ENCODE measurements at regions not wholly inside any gene's neighbourhood (a gene's known extent, or its start where the extent isn't known, plus 50 kb on each side); places are given as distances from the start of the nearest gene placed in this dataset.

- no peak overlapping the region for H3K4me3 Mint-ChIP-seq
- peaks cover 0 to 3% (median 0%) of the 10 kb centered on the region in 3 donors for H3K36me3 Mint-ChIP-seq
- H3K27ac Mint-ChIP-seq, result no peak overlapping the region
- H3K27me3 Mint-ChIP-seq (ENCODE audit: low read depth in 3 of 3), result peaks cover 0 to 3% (median 0%) of the 10 kb centered on the region in 3 donors
- no peaks in the 10 kb centered on the region for H3K4me1 Mint-ChIP-seq
- no peak for DNase-seq
- H3K9me3 Mint-ChIP-seq, result peaks cover 8 to 48% (median 19%) of the 10 kb centered on the region in 6 donors
These were observed 1282.6 kb downstream of the NCAM2 start for GRCh38 chr21:22280851-22281250.

- DNase-seq, result no peak
- Mint-ChIP-seq H3K27me3 (ENCODE audit: low read depth in 3 of 3) (peaks cover 0 to 2% (median 0%) of the 10 kb centered on the region in 3 donors), H3K27ac (no peak overlapping the region), H3K4me3 (no peak overlapping the region), H3K36me3 (peaks cover 0 to 4% (median 0%) of the 10 kb centered on the region in 3 donors), H3K9me3 (peaks cover 8 to 58% (median 34%) of the 10 kb centered on the region in 6 donors), H3K4me1 (no peaks in the 10 kb centered on the region)
These were observed 1290.8 kb downstream of the NCAM2 start for GRCh38 chr21:22288885-22289499.

- peaks cover 6 to 45% (median 23%) of the 10 kb centered on the region in 6 donors for H3K9me3 Mint-ChIP-seq
- H3K4me1 Mint-ChIP-seq, result no peaks in the 10 kb centered on the region
- H3K36me3 Mint-ChIP-seq, result peaks cover 0 to under 1% (median 0%) of the 10 kb centered on the region in 3 donors
- no peak for DNase-seq
- H3K27me3 Mint-ChIP-seq (ENCODE audit: low read depth in 3 of 3), result peaks cover 0 to 2% (median 0%) of the 10 kb centered on the region in 3 donors
- no peak overlapping the region for H3K27ac Mint-ChIP-seq
- no peak overlapping the region for H3K4me3 Mint-ChIP-seq
These were observed 1293.9 kb downstream of the NCAM2 start for GRCh38 chr21:22292144-22292543.

DNA sequence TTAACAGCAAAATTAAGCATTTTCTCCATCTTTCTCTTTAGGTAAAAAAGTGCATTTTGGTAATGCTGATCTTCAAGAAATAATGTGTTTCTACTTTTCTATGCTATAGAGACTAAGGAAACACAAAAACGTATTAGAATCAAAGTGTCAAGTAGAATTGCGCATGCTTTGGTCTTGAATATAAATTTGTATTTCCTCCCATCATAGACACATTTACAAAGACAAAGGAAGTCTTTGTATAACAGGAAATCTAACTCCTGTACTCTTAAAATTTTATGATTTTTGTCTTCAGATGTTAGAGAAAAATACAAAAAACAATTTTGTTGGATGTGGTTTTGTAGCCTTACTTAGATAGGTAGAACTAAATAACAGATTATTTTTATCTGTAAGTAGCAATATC is 1299.4 kb downstream of the NCAM2 start:
- no peak for DNase-seq
- no peak overlapping the region for H3K27ac Mint-ChIP-seq
- H3K4me3 Mint-ChIP-seq, result no peak overlapping the region

GRCh38 chr21:22311741-22312462 is 1313.7 kb downstream of the NCAM2 start:
- Mint-ChIP-seq H3K27me3 (ENCODE audit: low read depth in 3 of 3) (no peaks in the 10 kb centered on the region), H3K9me3 (peaks cover 5 to 40% (median 28%) of the 10 kb centered on the region in 6 donors), H3K27ac (no peak overlapping the region), H3K4me1 (no peaks in the 10 kb centered on the region), H3K36me3 (no peaks in the 10 kb centered on the region), H3K4me3 (no peak overlapping the region)
- DNase-seq, result no peak

More for the DNA sequence above, 1299.4 kb downstream of the NCAM2 start:
- peaks cover 0 to 4% (median 0%) of the 10 kb centered on the region in 3 donors for H3K36me3 Mint-ChIP-seq
- H3K4me1 Mint-ChIP-seq, result no peaks in the 10 kb centered on the region
- H3K9me3 Mint-ChIP-seq, result peaks cover 3 to 38% (median 19%) of the 10 kb centered on the region in 6 donors
- peaks cover 0 to 2% (median 0%) of the 10 kb centered on the region in 3 donors for H3K27me3 Mint-ChIP-seq (ENCODE audit: low read depth in 3 of 3)

- no peak overlapping the region for H3K4me3 Mint-ChIP-seq
- DNase-seq, result no peak
- peaks cover 5 to 49% (median 28%) of the 10 kb centered on the region in 6 donors for H3K9me3 Mint-ChIP-seq
- H3K36me3 Mint-ChIP-seq, result no peaks in the 10 kb centered on the region
- H3K4me1 Mint-ChIP-seq, result no peaks in the 10 kb centered on the region
- no peak overlapping the region for H3K27ac Mint-ChIP-seq
- H3K27me3 Mint-ChIP-seq (ENCODE audit: low read depth in 3 of 3), result no peaks in the 10 kb centered on the region
These were observed 1316.8 kb downstream of the NCAM2 start for GRCh38 chr21:22314963-22315362.

- Mint-ChIP-seq H3K9me3 (peaks cover 7 to 46% (median 17%) of the 10 kb centered on the region in 6 donors), H3K27ac (no peak overlapping the region), H3K36me3 (no peaks in the 10 kb centered on the region), H3K4me3 (no peak overlapping the region), H3K4me1 (no peaks in the 10 kb centered on the region), H3K27me3 (ENCODE audit: low read depth in 3 of 3) (no peaks in the 10 kb centered on the region)
- no peak for DNase-seq
These were observed 1321.2 kb downstream of the NCAM2 start for GRCh38 chr21:22319435-22319834.

DNA sequence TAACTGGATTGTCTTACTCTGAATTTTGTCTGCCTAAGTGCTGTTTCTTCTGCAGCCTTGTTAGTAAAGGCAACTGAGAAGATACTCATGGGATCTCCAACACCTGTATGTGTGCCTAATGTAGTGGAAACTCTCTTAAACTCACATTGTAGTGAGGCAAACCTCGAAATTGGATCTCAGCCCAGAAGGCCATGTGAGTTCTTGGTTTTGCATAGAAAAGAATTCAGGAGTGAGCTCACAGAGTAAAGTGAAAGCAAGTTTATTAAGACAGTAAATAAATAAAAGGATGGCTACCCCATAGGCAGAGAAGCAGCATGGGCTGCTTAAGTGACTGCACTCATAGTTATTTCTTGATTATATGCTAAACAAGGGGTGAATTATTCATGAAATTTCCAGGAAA is 1344.7 kb downstream of the NCAM2 start:
- H3K36me3 Mint-ChIP-seq, result peaks cover 0 to 10% (median 5%) of the 10 kb centered on the region in 3 donors
- no peak overlapping the region for H3K27ac Mint-ChIP-seq
- DNase-seq, result no peak
- H3K9me3 Mint-ChIP-seq, result peaks cover 13 to 79% (median 53%) of the 10 kb centered on the region in 6 donors
- H3K27me3 Mint-ChIP-seq (ENCODE audit: low read depth in 3 of 3), result peaks cover 0 to 3% (median 0%) of the 10 kb centered on the region in 3 donors
- no peak overlapping the region for H3K4me3 Mint-ChIP-seq
- no peaks in the 10 kb centered on the region for H3K4me1 Mint-ChIP-seq

- Mint-ChIP-seq H3K36me3 (peaks cover 0 to 13% (median 5%) of the 10 kb centered on the region in 3 donors), H3K27me3 (ENCODE audit: low read depth in 3 of 3) (peaks cover 0 to 3% (median 0%) of the 10 kb centered on the region in 3 donors), H3K4me3 (no peak overlapping the region), H3K9me3 (peaks cover 13 to 84% (median 53%) of the 10 kb centered on the region in 6 donors), H3K27ac (no peak overlapping the region), H3K4me1 (no peaks in the 10 kb centered on the region)
- DNase-seq, result no peak
These were observed 1345.1 kb downstream of the NCAM2 start for GRCh38 chr21:22343303-22343702.

DNA sequence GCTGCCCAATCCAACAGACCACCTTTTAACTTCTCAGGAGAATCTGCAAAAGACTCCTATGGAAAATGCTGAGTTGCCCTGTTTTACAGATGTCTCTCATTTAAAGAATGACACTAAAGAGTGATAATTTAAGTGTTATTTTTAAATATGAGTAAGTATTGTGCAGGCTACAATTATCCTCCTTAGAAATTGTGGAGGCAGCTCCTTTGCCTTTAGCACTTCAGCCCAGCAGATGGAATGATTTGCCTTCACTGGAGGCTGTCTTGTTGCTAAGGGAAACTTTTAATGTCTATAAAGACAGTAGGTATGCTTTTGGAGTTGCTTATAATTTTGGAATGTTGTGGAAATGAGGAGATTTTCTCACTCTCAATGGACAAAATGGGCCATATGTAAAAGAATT is 1345.5 kb downstream of the NCAM2 start:
- no peak overlapping the region for H3K4me3 Mint-ChIP-seq
- H3K36me3 Mint-ChIP-seq, result peaks cover 0 to 13% (median 5%) of the 10 kb centered on the region in 3 donors
- peaks cover 13 to 81% (median 50%) of the 10 kb centered on the region in 6 donors for H3K9me3 Mint-ChIP-seq
- peaks cover 0 to 3% (median 0%) of the 10 kb centered on the region in 3 donors for H3K27me3 Mint-ChIP-seq (ENCODE audit: low read depth in 3 of 3)
- H3K4me1 Mint-ChIP-seq, result no peaks in the 10 kb centered on the region
- no peak overlapping the region for H3K27ac Mint-ChIP-seq
- DNase-seq, result no peak

DNA sequence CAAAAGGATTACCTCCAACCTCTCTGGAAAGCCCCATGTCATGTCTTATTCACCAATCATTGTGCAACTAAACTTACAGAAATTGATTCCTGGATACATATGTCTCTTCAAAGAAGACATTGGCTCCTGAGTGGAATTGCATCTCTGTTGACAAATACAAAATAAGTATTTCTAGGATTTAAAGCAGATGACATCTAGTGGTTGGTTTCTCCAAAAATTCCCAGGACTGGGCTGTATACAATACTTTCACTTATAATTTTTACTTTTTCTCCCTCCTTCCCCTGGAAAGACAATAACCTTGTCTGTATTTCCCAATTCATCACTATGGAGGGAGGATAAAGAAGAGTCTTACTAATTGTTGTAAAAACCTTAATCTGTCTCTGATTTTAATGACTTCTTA is 1347.4 kb downstream of the NCAM2 start:
- no peak overlapping the region for H3K27ac Mint-ChIP-seq
- H3K27me3 Mint-ChIP-seq (ENCODE audit: low read depth in 3 of 3), result peaks cover 0 to 3% (median 0%) of the 10 kb centered on the region in 3 donors
- DNase-seq, result no peak
- peaks cover 4 to 75% (median 32%) of the 10 kb centered on the region in 6 donors for H3K9me3 Mint-ChIP-seq
- peaks cover 0 to 13% (median 5%) of the 10 kb centered on the region in 3 donors for H3K36me3 Mint-ChIP-seq
- H3K4me3 Mint-ChIP-seq, result no peak overlapping the region
- H3K4me1 Mint-ChIP-seq, result no peaks in the 10 kb centered on the region

DNA sequence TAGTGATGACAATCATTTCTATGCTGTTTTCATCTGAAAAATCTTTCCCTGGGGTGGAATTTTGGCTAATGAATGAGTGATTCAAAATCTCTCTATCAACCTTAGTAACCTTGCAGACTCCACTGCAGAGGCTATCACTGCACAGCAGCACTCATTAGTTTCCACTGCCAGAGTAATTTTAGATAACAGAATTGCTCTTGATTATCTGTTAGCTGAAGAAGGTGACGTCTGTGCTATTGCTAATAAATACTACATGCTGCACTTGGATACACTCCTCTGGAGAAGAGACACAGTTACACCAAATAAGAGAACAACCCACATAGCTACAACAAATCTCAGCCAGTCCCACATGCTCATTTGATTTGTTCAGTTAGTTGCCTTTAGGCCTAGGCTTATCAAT is 1348.4 kb downstream of the NCAM2 start:
- peaks cover 0 to 3% (median 0%) of the 10 kb centered on the region in 3 donors for H3K27me3 Mint-ChIP-seq (ENCODE audit: low read depth in 3 of 3)
- H3K9me3 Mint-ChIP-seq, result peaks cover 4 to 72% (median 31%) of the 10 kb centered on the region in 6 donors
- peaks cover 0 to 13% (median 1%) of the 10 kb centered on the region in 3 donors for H3K36me3 Mint-ChIP-seq
- no peaks in the 10 kb centered on the region for H3K4me1 Mint-ChIP-seq
- no peak overlapping the region for H3K27ac Mint-ChIP-seq
- no peak for DNase-seq
- H3K4me3 Mint-ChIP-seq, result no peak overlapping the region

DNA sequence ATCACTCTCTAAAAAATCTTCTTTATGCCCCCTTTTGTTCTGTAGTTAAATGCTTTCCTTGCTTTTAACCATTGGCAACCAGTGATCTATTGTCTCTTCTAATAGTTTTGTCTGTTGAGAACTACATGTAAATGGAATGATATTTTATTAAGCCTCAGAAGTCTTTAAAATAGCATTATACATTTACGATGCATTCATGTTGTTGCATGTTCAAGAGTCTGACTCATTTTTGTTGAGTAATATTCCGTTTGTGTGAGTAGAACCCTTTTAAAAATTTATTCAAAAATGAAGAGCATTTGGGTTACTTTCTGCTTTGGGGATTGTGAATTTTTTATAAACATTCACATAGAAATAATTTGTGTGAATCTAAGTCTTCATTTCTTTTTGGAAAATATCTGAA is 1352.9 kb downstream of the NCAM2 start:
- Mint-ChIP-seq H3K36me3 (peaks cover 0 to 9% (median 0%) of the 10 kb centered on the region in 3 donors), H3K9me3 (peaks cover under 1 to 53% (median 36%) of the 10 kb centered on the region in 6 donors), H3K4me1 (no peaks in the 10 kb centered on the region), H3K4me3 (no peak overlapping the region), H3K27ac (no peak overlapping the region), H3K27me3 (ENCODE audit: low read depth in 3 of 3) (no peaks in the 10 kb centered on the region)
- DNase-seq, result no peak

- Mint-ChIP-seq H3K27ac (no peak overlapping the region), H3K9me3 (peaks cover 1 to 46% (median 32%) of the 10 kb centered on the region in 6 donors), H3K4me1 (no peaks in the 10 kb centered on the region), H3K36me3 (peaks cover 0 to 8% (median 0%) of the 10 kb centered on the region in 3 donors), H3K27me3 (ENCODE audit: low read depth in 3 of 3) (no peaks in the 10 kb centered on the region), H3K4me3 (no peak overlapping the region)
- no peak for DNase-seq
These were observed 1353.9 kb downstream of the NCAM2 start for GRCh38 chr21:22352088-22352487.
